Sigmoid colon (tissue), 4 donors: ENCODE measurements at regions not wholly inside any gene's neighbourhood (a gene's known extent, or its start where the extent isn't known, plus 50 kb on each side); places are given as distances from the start of the nearest gene placed in this dataset.

Source experiments
- EP300 ChIP-seq, 4 donors: sonication (generic); formaldehyde crosslinking; IDR thresholded peaks; one replicate each; pipeline ENCODE4 v1.6.1; 2017; ENCODE audit warnings: antibody characterized with exemption in 4 of 4
- POLR2A ChIP-seq, 2 donors: fragments of 450-650 bp; IDR thresholded peaks; one replicate each; pipeline ENCODE4 v1.6.1; 2016; ENCODE audit warnings: antibody characterized with exemption in 2 of 2, mild to moderate bottlenecking in 2 of 2, moderate library complexity in 2 of 2
- POLR2AphosphoS5 ChIP-seq, 4 donors: sonication (generic); formaldehyde crosslinking; IDR thresholded peaks; one replicate each; pipeline ENCODE4 v1.6.1; 2017; ENCODE audit warnings: antibody characterized with exemption in 4 of 4
- TF ChIP-seq, protein P1 (sequence below), 4 experiments: fragments of 450-650 bp in 3 of 4; fragments of 200-600 bp in 1 of 4; IDR thresholded peaks; one replicate each; pipeline ENCODE4 v1.5.1; 2016 to 2019; ENCODE audit warnings: antibody characterized with exemption in 4 of 4, mild to moderate bottlenecking in 3 of 4, moderate library complexity in 2 of 4

DNA sequence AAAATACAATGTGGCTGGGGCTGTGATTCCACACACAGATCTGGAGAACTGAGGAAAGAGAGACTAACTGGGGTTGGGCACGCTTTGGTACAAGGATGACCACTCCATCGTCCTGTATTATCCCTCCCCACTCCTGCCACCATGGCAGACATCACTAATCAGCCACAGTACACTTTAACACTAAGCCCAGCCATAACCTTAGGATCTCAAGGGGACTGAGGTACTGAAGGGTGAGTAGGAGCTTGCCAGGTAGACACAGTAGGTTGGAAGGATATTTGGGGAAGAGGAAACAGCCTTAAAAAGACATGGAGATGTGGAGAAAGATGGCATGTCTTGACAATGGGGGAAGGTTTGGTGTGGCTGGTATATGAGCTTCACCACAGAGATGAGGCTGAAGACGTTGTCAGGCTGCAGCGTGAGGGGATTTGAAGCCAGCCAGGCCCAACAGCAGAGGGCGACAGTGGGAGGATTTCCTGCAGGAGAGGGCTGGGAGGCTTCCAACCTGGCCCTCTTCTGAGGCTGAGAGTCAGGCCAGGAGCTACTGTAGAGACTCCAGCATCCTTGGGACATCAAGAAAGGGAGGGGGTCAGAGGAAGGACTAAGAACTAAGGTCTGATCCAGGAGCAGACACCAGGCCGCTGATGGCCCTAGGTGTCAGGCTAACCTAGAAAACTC lies 58.6 kb upstream of the COL13A1 start:
- TF ChIP-seq, protein P1, sequence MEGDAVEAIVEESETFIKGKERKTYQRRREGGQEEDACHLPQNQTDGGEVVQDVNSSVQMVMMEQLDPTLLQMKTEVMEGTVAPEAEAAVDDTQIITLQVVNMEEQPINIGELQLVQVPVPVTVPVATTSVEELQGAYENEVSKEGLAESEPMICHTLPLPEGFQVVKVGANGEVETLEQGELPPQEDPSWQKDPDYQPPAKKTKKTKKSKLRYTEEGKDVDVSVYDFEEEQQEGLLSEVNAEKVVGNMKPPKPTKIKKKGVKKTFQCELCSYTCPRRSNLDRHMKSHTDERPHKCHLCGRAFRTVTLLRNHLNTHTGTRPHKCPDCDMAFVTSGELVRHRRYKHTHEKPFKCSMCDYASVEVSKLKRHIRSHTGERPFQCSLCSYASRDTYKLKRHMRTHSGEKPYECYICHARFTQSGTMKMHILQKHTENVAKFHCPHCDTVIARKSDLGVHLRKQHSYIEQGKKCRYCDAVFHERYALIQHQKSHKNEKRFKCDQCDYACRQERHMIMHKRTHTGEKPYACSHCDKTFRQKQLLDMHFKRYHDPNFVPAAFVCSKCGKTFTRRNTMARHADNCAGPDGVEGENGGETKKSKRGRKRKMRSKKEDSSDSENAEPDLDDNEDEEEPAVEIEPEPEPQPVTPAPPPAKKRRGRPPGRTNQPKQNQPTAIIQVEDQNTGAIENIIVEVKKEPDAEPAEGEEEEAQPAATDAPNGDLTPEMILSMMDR (IDR thresholded peaks at IDR 0.05) = no peak
- TF ChIP-seq POLR2AphosphoS5 (IDR thresholded peaks at IDR 0.05) (no peak), POLR2A (IDR thresholded peaks at IDR 0.05) (no peak), EP300 (IDR thresholded peaks at IDR 0.05) (no peak)
